Lower leg skin (tissue), 3 donors: ENCODE measurements at regions not wholly inside any gene's neighbourhood (a gene's known extent, or its start where the extent isn't known, plus 50 kb on each side); places are given as distances from the start of the nearest gene placed in this dataset.

ENCODE experiments used
- CTCF ChIP-seq, 3 donors: fragments of 450-650 bp; IDR thresholded peaks; one replicate each; pipeline ENCODE4 v1.5.1; 2016; ENCODE audit warnings: antibody characterized with exemption in 3 of 3, mild to moderate bottlenecking in 3 of 3, moderate library complexity in 2 of 3
- POLR2A ChIP-seq, 2 donors: fragments of 450-650 bp; IDR thresholded peaks; one replicate each; pipeline ENCODE4 v1.6.1; 2016 to 2017; ENCODE audit warnings: antibody characterized with exemption in 2 of 2, mild to moderate bottlenecking in 1 of 2, moderate library complexity in 1 of 2

- no peak for TF ChIP-seq CTCF (IDR thresholded peaks at IDR 0.05)
- no peak for TF ChIP-seq POLR2A (IDR thresholded peaks at IDR 0.05)
Observed at GRCh38 chr3:40847551-40847992, 322.8 kb downstream of the ZNF621 start.
